ENCODE measurements at regions not wholly inside any gene's neighbourhood (a gene's known extent, or its start where the extent isn't known, plus 50 kb on each side); places are given as distances from the start of the nearest gene placed in this dataset.

- no peak for DNase-seq (ENCODE audit: low spot score)
- TF ChIP-seq CTCF (IDR thresholded peaks at IDR 0.05): no peak
These were observed 451.7 kb downstream of the AGTPBP1 start for GRCh38 chr9:85290019-85290418.

DNA sequence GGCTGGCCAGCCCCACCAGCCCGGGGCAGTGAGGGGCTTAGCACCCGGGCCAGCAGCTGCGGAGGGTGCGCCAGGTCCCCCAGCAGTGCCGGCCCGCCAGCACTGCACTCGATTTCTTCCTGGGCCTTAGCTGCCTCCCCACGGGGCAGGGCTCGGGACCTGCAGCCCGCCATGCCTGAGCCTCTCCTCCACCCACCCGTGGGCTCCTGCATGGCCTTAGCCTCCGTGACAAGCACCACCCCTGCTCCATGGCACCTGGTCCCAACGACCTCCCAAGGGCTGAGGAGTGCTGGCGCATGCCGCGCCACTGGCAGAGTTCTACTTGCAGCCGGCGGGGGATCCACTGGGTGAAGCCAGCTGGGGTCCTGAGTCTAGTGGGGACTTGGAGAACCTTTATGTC is 452.6 kb downstream of the AGTPBP1 start:
- H3K36me3 ChIP-seq: no peaks in the 10 kb centered on the region
- no peaks in the 10 kb centered on the region for H3K27me3 ChIP-seq
- no peaks in the 10 kb centered on the region for H3K9me3 ChIP-seq
- TF ChIP-seq CTCF (IDR thresholded peaks at IDR 0.05): no peak
- H3K4me3 ChIP-seq: no peak overlapping the region
- H3K4me1 ChIP-seq: no peaks in the 10 kb centered on the region
- H3K27ac ChIP-seq: no peak overlapping the region
- no peak for DNase-seq (ENCODE audit: low spot score)

More at GRCh38 chr9:85290019-85290418, 451.7 kb downstream of the AGTPBP1 start:
- Histone ChIP-seq H3K36me3 (no peaks in the 10 kb centered on the region), H3K27ac (no peak overlapping the region), H3K4me1 (no peaks in the 10 kb centered on the region), H3K4me3 (no peak overlapping the region), H3K27me3 (no peaks in the 10 kb centered on the region), H3K9me3 (no peaks in the 10 kb centered on the region)

GRCh38 chr9:85283421-85283820 is 458.3 kb downstream of the AGTPBP1 start:
- TF ChIP-seq CTCF (IDR thresholded peaks at IDR 0.05): no peak
- no peak for DNase-seq (ENCODE audit: low spot score)
- H3K9me3 ChIP-seq: no peaks in the 10 kb centered on the region
- H3K27me3 ChIP-seq: no peaks in the 10 kb centered on the region
- no peaks in the 10 kb centered on the region for H3K36me3 ChIP-seq
- H3K4me1 ChIP-seq: no peaks in the 10 kb centered on the region
- no peak overlapping the region for H3K27ac ChIP-seq
- no peak overlapping the region for H3K4me3 ChIP-seq

DNA sequence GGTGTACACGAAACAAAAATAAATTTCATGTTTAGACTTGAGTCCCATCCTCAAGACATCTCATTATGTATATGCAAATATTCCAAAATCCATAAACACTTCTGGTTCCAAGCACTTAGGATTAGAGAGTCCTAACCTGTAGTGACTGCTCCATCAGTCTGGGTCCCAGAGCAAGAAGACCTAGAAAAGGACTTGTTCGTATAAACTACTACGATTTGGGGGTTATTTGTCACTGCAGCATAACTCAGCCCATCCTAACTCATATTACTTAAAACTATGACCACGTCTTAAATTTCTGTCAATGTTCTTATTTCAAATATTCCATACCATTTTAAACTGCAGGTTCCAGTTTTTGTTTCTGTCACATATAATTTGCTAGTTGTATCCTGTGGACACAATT is 463.0 kb downstream of the AGTPBP1 start:
- Histone ChIP-seq H3K4me3 (no peak overlapping the region), H3K4me1 (no peaks in the 10 kb centered on the region), H3K27ac (no peak overlapping the region), H3K36me3 (no peaks in the 10 kb centered on the region), H3K9me3 (no peaks in the 10 kb centered on the region), H3K27me3 (no peaks in the 10 kb centered on the region)
- TF ChIP-seq CTCF (IDR thresholded peaks at IDR 0.05): no peak
- no peak for DNase-seq (ENCODE audit: low spot score)

GRCh38 chr9:85276741-85277140 is 465.0 kb downstream of the AGTPBP1 start:
- Histone ChIP-seq H3K27me3 (no peaks in the 10 kb centered on the region), H3K4me3 (no peak overlapping the region), H3K27ac (no peak overlapping the region), H3K9me3 (no peaks in the 10 kb centered on the region), H3K36me3 (no peaks in the 10 kb centered on the region), H3K4me1 (no peaks in the 10 kb centered on the region)
- no peak for DNase-seq (ENCODE audit: low spot score)
- TF ChIP-seq CTCF (IDR thresholded peaks at IDR 0.05): no peak

- Histone ChIP-seq H3K9me3 (no peaks in the 10 kb centered on the region), H3K27ac (no peak overlapping the region), H3K4me1 (no peaks in the 10 kb centered on the region), H3K4me3 (no peak overlapping the region), H3K27me3 (no peaks in the 10 kb centered on the region), H3K36me3 (no peaks in the 10 kb centered on the region)
- no peak for TF ChIP-seq CTCF (IDR thresholded peaks at IDR 0.05)
- DNase-seq (ENCODE audit: low spot score): no peak
These were observed 471.9 kb downstream of the AGTPBP1 start for GRCh38 chr9:85269811-85270210.
